Posterior vena cava (tissue), 2 donors: ENCODE measurements at regions not wholly inside any gene's neighbourhood (a gene's known extent, or its start where the extent isn't known, plus 50 kb on each side); places are given as distances from the start of the nearest gene placed in this dataset.
"Not testable (repeated sequence)": the region's sequence is repeated elsewhere in the genome, so short reads cannot be mapped to it uniquely, and the experiment has no call there.

ENCODE experiments used
- DNase-seq: peaks from one replicate; pipeline ENCODE4 v3.0.0-alpha.2; 2020; ENCODE audit warnings: low spot score
- intact Hi-C, 2 donors: fragments of 100-400 bp; cut with DNase I; formaldehyde crosslinking; loops; one replicate each; pipeline versions ENCODE4 v1.14.1 to v1.14.2; 2022 to 2023
- donor health status: DM: yes; HTN: yes; CAD: no.
- donor health status: DM: yes; HTN: yes; CAD: no.

DNA sequence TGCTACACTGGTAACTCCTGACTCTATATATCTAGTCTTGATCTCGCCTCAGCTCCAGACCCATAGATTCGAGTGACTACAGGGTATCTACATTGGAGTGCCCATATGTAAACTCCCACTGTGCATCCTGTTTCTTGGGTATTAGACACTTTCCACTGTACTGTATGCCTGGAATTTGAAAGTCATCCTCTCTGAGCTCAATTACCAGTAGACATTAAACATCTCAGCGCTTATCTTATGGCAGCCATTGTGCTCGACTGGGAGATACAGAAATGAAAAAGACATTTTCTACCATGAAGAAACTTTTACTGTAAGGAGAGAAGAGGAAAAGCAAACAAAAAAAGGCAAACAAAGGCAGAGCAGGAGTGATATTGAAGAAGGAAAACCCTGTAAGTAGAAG lies 151.9 kb upstream of the JADE1 start:
- intact Hi-C loops = loop anchor here in 1 of 2 donors (10.0 kb wide), 1 partner anchor 147 kb away; the partner anchor contains the start of gene JADE1
- DNase-seq = no peak

DNA sequence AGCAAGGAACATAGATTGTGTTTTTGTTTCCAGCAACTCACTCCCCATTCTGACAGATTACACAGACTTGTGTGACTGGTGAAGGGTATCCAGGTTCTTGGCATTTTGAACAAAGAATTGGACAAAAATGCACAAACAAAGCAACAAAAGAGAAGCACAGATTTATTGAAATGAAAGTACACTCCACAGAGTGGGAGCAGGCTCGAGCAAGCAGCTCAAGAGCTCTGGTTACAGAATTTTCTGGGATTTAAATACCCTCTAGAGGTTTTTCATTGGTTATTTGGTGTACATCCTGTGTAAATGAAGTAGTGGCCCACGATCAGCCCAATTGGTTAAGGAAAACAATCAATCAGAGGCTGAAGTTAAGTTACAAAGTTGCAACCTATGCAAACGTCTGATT lies 155.0 kb upstream of the JADE1 start:
- intact Hi-C loops = loop anchor here in 1 of 2 donors (2.0 to 10.0 kb wide), 2 partner anchors 16 to 150 kb away; partner anchors contain the start of gene JADE1
- no peak for DNase-seq

DNA sequence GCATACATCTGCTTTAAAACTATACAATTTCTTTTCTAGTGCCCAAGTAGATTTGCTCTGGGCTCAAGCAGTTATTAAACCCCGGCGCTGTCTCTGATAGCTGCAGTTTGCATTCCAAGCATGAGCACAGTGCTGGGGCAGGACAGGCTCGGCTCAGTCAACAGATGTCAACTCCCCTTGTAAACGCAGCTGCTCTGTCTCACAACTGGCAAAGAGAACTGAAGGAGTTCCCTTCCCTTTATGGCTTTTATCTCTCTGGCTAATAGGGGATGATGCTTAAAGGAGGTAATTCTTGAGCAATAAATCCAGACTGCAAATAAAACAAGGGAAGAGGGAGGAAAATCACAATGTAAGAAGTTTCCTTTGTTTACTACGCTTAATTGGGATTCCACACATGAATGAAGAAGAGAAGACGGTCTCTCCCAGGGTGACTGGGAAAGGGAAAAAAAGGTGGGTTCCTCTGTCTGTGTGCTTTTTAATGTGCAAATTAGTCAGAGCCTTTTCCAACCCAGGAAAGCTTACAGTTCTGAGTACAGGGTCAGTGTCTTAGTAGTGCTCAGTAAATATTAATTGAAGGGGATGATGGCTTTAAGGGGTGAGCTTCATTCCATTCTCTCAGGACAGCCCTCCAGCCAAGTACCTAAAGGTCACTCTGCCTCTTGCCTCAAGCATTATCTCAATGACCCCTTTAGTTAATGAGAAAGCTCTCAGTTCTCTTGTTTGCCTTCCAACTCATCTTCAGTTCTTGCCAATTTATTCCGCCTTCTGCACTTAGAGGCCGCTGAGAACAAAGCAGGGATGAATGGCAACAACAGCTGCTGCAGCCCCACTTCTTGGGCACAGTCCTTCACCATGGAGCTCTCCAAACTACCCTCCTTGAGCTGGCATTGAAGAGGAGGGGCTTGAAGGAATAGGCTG lies 155.7 kb upstream of the JADE1 start:
- intact Hi-C loops = loop anchor here in 1 of 2 donors (2.0 to 10.0 kb wide), 2 partner anchors 15 to 151 kb away; partner anchors contain the start of gene JADE1
- DNase-seq = no peak

DNA sequence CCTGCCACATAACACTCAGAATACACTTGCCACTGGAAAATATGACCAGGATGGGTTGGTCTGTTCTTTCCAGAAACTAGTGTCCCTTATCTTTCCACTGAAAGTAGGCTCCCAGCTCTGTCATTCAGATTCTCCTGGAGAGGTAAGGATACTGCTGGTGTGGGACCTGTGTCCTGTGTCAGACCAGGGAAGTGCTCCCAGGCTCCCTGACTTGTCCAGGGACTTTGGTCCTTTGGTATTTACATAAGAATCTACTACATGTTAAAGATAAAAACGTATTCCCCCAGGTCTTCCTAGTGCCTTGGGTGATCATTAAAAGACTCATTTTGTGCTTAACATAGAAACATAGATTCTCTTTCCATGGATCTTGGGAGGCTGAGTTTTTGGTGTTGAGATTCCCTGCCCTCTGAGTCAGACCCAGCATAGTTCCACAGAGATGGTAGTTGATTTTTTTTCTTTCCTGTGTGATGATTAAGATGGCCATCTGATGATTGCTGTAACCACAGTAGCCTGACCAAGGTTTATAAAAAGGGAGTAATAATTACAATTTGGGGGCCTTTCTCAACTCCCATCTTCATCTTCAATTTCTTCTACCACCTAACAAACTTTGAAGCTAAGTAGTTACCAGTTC lies 159.8 kb upstream of the JADE1 start:
- no peak for DNase-seq
- intact Hi-C loops = loop anchor here in 1 of 2 donors (10.0 kb wide), 1 partner anchor 155 kb away; the partner anchor contains the start of gene JADE1

DNA sequence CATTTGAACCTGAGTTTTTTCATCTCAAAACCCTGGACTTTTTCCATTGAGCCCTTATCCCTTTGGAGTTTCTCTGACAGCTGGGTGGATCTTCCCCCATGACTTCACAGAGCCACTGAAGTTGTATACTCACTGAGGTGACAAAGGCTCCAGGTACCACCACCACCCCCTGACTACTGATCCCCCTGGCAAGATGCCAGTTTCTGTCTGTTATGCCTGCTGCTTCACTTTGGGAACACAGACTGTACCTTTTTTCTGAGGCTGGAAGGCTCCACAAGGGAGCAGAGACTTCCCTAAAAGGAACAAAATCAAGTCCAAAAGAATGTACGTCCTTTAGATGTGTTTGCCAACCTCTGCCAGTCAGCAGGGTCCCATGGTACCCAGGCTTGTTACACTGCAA lies 160.3 kb upstream of the JADE1 start:
- DNase-seq = no peak
- intact Hi-C loops = no loop called here

DNA sequence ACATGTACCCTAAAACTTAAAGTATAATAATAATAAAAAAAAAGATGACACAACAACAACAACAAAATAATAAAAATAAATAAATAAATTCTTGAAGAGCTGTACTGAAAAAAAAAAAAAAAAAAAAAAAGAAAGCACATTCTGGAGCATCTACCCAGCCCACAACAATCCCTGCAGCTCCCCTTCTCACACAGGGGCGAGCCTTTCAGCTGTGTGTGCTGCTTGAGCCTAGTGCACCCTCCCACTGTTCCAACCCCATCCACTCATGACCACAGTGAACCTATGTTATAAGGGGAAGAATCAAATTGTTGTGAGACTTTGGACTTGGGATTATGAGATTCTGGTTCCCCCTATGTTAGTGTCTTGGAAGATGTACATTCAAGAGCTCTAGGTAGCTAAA lies 161.5 kb upstream of the JADE1 start:
- intact Hi-C loops = no loop called here
- no peak for DNase-seq

DNA sequence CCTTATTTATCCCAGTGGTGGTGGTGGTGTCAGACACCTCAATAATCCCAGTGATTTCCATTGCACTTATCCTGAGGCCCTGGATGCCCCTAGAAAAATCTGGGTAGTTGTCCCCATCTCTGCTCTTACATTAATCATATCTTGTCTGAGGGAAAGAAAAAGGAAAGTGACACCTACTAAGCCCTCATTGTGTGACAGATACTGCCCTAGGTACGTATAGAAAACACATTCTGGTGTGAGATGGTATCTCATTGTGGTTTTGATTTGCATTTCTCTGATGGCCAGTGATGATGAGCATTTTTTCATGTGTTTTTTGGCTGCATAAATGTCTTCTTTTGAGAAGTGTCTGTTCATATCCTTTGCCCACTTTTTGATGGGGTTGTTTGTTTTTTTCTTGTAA lies 162.6 kb upstream of the JADE1 start:
- intact Hi-C loops, DNase-seq: not testable (repeated sequence)

DNA sequence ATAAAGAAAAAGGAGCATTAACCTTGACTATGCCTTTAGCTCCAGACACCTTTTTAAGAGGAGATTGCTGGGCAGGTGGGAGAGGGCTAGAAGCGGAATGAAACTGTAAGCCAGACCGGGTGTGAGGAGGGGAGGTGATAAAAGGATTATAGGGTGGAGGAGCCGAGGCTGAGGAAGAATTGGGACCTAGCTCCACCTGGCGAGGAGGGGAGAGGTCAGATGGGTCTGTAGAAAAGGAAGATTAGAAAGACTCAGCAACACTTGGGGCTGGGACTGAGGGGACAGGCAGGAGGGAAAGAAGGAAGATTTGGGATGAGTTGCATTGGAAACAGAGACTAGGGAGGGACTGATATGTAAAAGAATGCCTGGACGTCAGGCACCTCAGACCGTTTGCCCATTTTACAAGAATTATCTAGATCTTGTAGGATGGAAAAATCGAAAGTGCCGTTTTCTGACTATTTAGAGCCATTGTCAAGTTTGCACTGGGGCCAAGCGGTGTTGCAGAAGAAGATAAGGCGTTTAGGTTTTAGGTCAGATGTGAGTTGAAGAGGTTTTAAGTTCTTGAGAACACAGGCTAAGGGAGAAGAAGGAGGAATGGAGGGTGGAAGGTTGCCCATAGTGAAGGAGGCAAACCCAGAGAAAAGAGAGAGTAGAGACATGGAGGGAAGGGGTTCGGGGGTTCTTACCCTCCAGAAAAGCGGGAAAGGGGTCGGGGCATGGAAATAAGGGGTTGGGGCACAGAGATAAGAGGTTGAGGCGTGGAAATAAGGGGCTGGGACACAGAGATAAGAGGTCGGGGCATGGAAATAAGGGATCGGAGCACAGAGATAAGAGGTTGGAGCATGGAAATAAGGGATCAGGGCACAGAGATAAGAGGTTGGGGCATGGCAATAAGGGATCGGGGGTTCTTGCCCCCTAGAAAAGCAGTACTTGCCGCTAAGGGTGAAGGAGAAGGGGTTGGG lies 164.5 kb upstream of the JADE1 start:
- intact Hi-C loops, DNase-seq: not testable (repeated sequence)

DNA sequence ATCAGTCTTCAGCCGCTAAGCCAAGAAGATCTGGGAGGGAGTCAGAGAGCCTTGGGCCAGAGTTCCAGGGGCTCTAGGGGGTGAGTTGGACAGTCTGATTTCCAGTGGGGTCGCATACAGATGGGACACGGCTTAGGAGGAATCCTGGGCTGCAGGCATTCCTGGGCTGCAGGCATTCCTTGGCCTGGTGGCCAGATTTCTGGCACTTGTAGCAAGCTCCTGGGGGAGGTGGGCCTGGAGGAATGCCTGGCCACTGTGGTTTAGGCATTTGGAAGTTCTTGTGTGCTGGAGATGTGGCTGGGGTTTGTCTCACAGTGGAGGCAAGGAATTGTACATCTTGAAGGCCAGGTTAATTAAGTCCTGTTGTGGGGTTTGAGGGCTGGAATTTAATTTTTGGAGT lies 165.4 kb upstream of the JADE1 start:
- intact Hi-C loops = not testable (repeated sequence)

DNA sequence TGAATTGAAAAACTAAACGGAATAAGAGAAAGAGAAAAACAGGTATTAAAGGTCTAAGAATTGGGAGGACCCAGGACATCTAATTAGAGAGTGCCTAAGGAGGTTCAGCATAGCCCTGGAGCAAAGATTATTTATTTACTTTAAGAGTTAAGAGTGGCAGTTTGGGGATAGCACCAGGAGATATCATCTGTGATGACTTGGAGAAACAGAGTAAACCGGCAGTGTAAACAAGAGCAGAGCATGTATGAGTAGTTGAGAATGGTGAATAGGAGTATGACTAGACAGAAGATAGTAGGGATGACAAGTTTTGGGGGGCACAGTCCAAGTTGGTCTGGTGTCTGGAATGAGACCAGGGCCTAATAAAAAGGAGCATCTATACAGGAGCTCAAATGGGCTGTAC lies 167.9 kb upstream of the JADE1 start:
- intact Hi-C loops, DNase-seq: not testable (repeated sequence)

More for the DNA sequence above, 165.4 kb upstream of the JADE1 start:
- DNase-seq = not testable (repeated sequence)

DNA sequence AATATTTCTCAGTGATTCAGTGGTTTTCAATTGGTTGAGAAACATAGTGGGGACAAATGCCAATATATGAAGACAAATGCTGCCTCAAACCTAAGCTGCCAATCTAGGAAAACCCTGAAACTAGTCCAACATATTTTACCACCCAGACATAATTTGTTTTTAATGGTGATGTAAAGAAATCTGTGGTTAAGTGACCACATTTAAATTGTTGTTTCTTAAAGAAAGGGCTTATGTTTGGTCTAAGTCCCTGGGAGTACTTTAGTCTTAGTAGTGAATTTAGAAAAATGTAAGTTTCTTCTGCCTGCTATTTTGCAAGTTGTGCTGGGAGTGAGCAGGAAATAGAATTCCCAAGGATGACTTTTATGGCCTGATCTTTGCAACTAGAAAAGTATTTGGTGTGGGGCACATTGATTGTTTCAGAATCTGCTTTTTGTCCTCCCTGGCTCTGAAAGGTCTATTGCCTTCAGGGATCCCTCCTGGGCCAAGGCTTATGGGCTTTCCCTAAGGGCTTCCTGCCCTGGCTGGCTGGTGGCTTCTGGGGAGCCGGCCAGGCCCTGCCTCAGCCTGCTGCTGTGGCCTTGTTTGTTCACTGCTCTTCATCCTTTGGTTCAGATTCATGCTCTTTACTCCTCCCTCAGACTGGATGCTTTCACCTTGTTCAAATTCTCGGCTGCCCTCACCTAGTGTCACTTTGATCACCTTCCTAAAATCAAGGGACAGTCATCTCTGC lies 169.8 kb upstream of the JADE1 start:
- no peak for DNase-seq
- intact Hi-C loops = loop anchor here in 1 of 2 donors (2.0 kb wide), 1 partner anchor 15 kb away; no protein-coding TSS in a partner anchor

DNA sequence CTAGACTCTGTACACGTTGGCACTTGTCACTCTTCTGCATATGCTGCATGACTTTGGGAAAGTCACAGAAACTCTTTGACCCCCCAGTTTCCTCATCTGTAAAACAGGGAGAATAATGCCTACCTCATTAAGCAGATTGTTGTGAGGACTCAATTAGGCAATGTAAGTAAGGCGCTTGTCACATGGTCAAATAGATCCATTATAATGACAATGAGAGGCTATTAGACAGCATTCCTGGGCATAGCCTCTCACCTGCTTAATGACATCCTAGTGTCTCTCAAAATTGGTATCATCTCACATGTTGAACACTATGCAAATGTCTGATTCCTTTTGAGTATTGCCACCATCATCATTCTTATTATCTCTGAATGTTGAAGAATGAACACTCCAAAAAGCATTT lies 172.6 kb upstream of the JADE1 start:
- intact Hi-C loops = no loop called here
- DNase-seq = no peak

DNA sequence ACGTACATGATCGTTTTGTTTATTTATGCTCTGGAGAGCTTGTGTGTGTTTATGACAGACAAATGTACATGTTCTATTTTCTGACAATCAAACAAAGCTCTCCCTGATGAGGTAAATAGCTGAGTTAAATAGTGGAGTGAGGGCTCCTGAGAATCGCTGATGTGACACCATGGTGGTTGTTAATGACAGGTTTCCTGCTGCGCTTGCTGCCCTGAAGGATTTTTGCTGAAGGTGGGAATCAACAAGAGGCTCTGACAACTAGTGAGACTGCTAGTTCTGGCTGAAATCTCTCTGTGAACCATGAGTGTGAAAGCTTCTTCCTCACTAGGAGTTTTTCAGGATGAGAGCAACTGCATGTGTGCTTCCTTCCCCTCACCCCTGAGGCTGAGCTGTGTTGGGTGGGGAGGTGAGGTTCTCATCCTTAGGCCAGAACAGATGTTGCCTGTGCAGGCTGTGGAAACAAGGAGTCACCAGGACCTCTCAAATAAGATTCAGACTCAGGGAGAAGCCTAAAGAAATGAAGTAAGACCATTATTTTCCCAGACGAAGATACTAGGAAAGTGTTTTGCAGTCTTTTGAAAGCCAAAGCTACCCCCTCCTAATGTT lies 173.4 kb upstream of the JADE1 start:
- DNase-seq = no peak
- intact Hi-C loops = no loop called here

DNA sequence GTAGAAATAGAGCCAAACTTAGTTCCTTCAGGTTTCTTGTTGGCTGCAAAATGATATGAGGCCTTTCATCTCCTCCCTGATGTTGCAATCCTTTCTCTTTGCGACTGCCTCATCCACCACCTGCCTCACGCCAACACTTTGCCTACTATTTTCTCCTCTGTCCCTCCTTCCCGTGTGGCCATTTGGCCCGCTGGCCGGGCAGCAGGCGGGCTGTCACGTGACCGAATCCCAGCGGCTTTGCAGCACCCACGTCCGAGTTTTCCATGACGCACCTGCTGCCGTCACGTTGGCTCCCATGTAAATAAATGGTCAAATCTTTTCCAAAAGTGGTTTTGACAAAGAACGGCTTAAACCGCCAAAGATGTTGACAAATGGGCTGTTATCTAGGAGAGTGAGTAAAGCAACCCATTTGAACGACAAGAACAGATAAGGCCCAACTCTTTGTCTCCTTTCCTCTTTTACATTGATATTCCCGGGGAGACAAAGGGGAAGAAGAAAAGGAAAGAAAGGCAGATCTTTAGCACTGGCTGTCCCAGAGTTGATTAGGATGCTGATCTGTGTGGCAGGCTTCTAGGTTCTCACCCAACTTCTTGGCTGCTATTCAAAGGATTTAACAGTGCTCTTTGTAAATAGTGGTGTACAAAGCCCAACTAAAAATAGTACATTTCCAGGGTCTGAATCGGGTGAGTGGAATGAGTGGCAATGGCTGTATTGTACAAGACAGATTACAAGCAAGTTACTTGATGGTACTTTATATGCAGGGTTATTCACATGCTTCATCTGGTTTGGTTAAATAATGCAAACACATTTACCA lies 174.2 kb upstream of the JADE1 start:
- intact Hi-C loops = no loop called here

DNA sequence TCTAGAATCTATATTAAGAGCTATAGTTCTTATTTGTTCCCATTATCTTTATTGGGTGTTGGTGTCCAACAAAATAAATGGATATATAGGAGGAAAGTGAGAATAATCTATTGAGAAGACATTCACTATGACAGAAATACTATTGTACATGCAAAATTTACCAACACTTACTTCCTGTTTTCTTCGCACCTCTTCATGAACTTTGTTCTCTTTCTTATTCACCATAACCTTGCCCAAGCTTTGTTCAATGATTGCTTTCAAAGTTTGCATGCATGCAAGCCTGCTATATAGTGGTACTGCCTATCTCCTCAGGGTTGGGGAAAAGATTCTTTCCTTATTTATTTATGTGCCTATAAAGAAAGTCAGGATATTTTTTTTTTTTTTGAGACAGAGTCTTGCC lies 176.4 kb upstream of the JADE1 start:
- no peak for DNase-seq
- intact Hi-C loops = no loop called here

More for the DNA sequence above, 174.2 kb upstream of the JADE1 start:
- DNase-seq = no peak

DNA sequence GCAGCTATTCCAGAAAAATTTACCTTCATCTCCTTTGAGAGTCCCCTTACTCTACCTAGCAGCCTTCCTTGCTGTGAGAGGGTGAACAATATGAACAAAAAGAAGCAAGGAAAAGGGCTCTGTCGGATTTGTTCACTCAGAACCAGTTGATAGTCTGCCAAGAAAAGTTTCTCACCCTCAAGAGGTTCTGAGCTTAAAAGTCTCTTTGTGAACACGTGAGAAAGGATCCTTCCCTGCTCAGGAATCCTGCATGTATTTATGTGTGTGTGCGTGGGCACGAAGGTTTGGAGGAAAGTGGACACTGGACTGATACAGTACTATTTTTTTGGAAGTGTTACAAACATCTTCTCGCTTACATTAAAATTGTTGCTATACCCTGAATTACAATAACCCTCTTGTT lies 178.6 kb upstream of the JADE1 start:
- DNase-seq = no peak

DNA sequence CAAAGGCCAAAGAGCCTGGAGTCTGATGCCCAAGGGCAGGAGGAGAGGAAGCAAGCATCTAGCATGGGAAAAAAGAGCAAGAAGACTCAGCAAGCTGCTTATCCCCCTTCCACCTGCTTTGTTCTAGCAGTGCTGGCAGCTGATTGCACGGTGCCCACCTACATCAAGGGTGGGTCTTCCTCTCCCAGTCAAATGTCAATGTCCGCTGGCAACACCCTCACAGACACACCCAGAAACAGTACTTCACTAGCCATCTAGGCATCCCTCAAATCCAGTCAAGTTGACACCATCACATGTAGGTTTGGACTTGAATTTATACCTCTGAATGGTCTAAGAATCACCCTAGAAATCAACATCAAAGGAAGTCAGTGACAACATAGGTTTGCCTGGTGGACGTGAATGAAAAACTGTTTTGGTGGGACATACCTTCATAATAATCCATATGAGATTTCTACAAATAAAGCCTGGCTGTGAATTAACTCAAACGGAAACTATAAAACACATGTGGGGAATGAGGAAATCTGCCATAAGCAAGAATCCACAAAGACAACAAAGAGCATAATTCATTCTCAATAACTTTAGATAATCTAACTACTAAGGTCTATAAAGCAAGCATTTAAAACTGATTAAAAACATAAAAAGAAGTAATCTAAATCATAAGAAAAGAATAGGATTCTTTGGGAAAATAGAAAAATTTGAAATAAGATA lies 185.8 kb upstream of the JADE1 start:
- no peak for DNase-seq
- intact Hi-C loops = no loop called here

More for the DNA sequence above, 178.6 kb upstream of the JADE1 start:
- intact Hi-C loops = no loop called here
